Thyroid gland (tissue), 4 donors: ENCODE measurements at regions not wholly inside any gene's neighbourhood (a gene's known extent, or its start where the extent isn't known, plus 50 kb on each side); places are given as distances from the start of the nearest gene placed in this dataset.

Source experiments
- DNase-seq, 2 donors: peaks; one replicate each; pipeline ENCODE4 v3.0.0-alpha.2; 2019
- H3K27ac ChIP-seq, 3 donors: fragments of 200-600 bp; sonication (generic); 1 replicate in 2 of 3; 2 replicates in 1 of 3; pipeline ENCODE4 v1.5.1; 2016 to 2019; ENCODE audit warnings: mild to moderate bottlenecking in 1 of 3, moderate library complexity in 1 of 3
- H3K27me3 ChIP-seq: fragments of 200-600 bp; sonication (generic); one replicate; pipeline ENCODE4 v1.5.1; 2019
- H3K36me3 ChIP-seq, 2 donors: fragments of 200-600 bp; sonication (generic); one replicate each; pipeline ENCODE4 v1.5.1; 2016 to 2019
- H3K4me1 ChIP-seq, 2 donors: fragments of 200-600 bp; sonication (generic); one replicate each; pipeline ENCODE4 v1.5.1; 2017 to 2019
- H3K4me3 ChIP-seq, 3 donors: fragments of 200-600 bp; sonication (generic); replicated peaks in 1 of 3; 1 replicate in 2 of 3; 2 replicates in 1 of 3; pipeline ENCODE4 v1.5.1; 2016; ENCODE audit warnings: mild to moderate bottlenecking in 1 of 3
- H3K9me3 ChIP-seq: fragments of 200-600 bp; sonication (generic); one replicate; pipeline ENCODE4 v1.5.1; 2017
- CTCF ChIP-seq, 6 experiments: fragments of 200-600 bp in 3 of 6; fragments of 450-650 bp in 3 of 6; sonication (generic) in 3 of 6; IDR thresholded peaks; one replicate each; pipeline ENCODE4 v1.5.1; 2016 to 2019; ENCODE audit warnings: antibody characterized with exemption in 6 of 6, mild to moderate bottlenecking in 2 of 6, inconsistent platforms in 1 of 6, moderate library complexity in 1 of 6
- POLR2A ChIP-seq, 2 donors: fragments of 450-650 bp; IDR thresholded peaks; one replicate each; pipeline ENCODE4 v1.6.1; 2017; ENCODE audit warnings: antibody characterized with exemption in 2 of 2, mild to moderate bottlenecking in 2 of 2, moderate library complexity in 1 of 2
- WGBS, 2 donors: methylation state at CpG; one replicate each; pipeline ENCODE4 v1.1.5; 2017; 5-methylcytosine and 5-hydroxymethylcytosine counted together
- intact Hi-C: fragments of 100-400 bp; cut with DNase I; formaldehyde crosslinking; loops from one replicate; pipeline ENCODE4 v1.15.1; 2023

GRCh38 chr13:29922281-29922821, 71.9 kb upstream of the UBL3 start:
- TF ChIP-seq CTCF (IDR thresholded peaks at IDR 0.05) (no peak), POLR2A (IDR thresholded peaks at IDR 0.05) (no peak)
- no peak overlapping the region for H3K4me3 ChIP-seq
- H3K4me1 ChIP-seq = peaks cover 42% of the 10 kb centered on the region in 2 donors
- no peaks in the 10 kb centered on the region for H3K27me3 ChIP-seq
- peak overlapping the region; percentile 88 to 99 (median 99) for H3K27ac ChIP-seq
- DNase-seq = no peak
- intact Hi-C loops = loop anchor here (10.0 kb wide), 1 partner anchor 68 kb away; the partner anchor contains the start of gene UBL3
- no peaks in the 10 kb centered on the region for H3K9me3 ChIP-seq
- 84% methylated on average over 7 of the region's 7 CpGs for WGBS, 2 donors
- H3K36me3 ChIP-seq = no peaks in the 10 kb centered on the region

- H3K4me1 ChIP-seq = peaks cover 42% of the 10 kb centered on the region in 2 donors
- intact Hi-C loops = loop anchor here (10.0 kb wide), 1 partner anchor 67 kb away; the partner anchor contains the start of gene UBL3
- TF ChIP-seq POLR2A (IDR thresholded peaks at IDR 0.05) (no peak), CTCF (IDR thresholded peaks at IDR 0.05) (no peak)
These were observed 71.1 kb upstream of the UBL3 start for GRCh38 chr13:29921542-29921941.

GRCh38 chr13:29920025-29920643, 69.7 kb upstream of the UBL3 start:
- Histone ChIP-seq H3K4me1 (peaks cover 32% of the 10 kb centered on the region in 2 donors), H3K27ac (no peak overlapping the region), H3K27me3 (no peaks in the 10 kb centered on the region), H3K9me3 (no peaks in the 10 kb centered on the region), H3K36me3 (no peaks in the 10 kb centered on the region), H3K4me3 (no peak overlapping the region)
- TF ChIP-seq POLR2A (IDR thresholded peaks at IDR 0.05) (no peak), CTCF (IDR thresholded peaks at IDR 0.05) (no peak)
- DNase-seq = no peak
- 72 to 87% methylated on average over 5 of the region's 5 CpGs for WGBS, 2 donors
- intact Hi-C loops = loop anchor here (10.0 kb wide), 1 partner anchor 65 kb away; the partner anchor contains the start of gene UBL3

More at GRCh38 chr13:29921542-29921941, 71.1 kb upstream of the UBL3 start:
- Histone ChIP-seq H3K36me3 (no peaks in the 10 kb centered on the region), H3K27me3 (no peaks in the 10 kb centered on the region), H3K9me3 (no peaks in the 10 kb centered on the region), H3K4me3 (no peak overlapping the region), H3K27ac (peak overlapping the region in 1 of 3 donors; percentile 99)
- no peak for DNase-seq
- 96 to 98% methylated on average over 6 of the region's 6 CpGs for WGBS, 2 donors

GRCh38 chr13:29918845-29919244, 68.4 kb upstream of the UBL3 start:
- Histone ChIP-seq H3K4me1 (peaks cover 20 to 21% of the 10 kb centered on the region in 2 donors), H3K27me3 (no peaks in the 10 kb centered on the region), H3K9me3 (no peaks in the 10 kb centered on the region), H3K4me3 (no peak overlapping the region), H3K36me3 (no peaks in the 10 kb centered on the region), H3K27ac (no peak overlapping the region)
- no peak for DNase-seq
- intact Hi-C loops = no loop called here
- no peak for TF ChIP-seq CTCF (IDR thresholded peaks at IDR 0.05)
- no peak for TF ChIP-seq POLR2A (IDR thresholded peaks at IDR 0.05)
- 78 to 91% methylated on average over 4 of the region's 4 CpGs for WGBS, 2 donors

- DNase-seq = no peak
- Histone ChIP-seq H3K36me3 (no peaks in the 10 kb centered on the region), H3K4me1 (peaks cover 9 to 11% of the 10 kb centered on the region in 2 donors), H3K9me3 (no peaks in the 10 kb centered on the region), H3K27me3 (no peaks in the 10 kb centered on the region), H3K27ac (no peak overlapping the region), H3K4me3 (no peak overlapping the region)
- intact Hi-C loops = no loop called here
- TF ChIP-seq POLR2A (IDR thresholded peaks at IDR 0.05) (no peak), CTCF (IDR thresholded peaks at IDR 0.05) (no peak)
- WGBS, 2 donors = 60 to 61% methylated on average over 3 of the region's 3 CpGs
These were observed 67.2 kb upstream of the UBL3 start for GRCh38 chr13:29917650-29918049.
